GM18505 (cell line): ENCODE measurements at regions not wholly inside any gene's neighbourhood (a gene's known extent, or its start where the extent isn't known, plus 50 kb on each side); places are given as distances from the start of the nearest gene placed in this dataset.

ENCODE experiments used
- ATAC-seq: cut with Tn5 transposase; IDR thresholded peaks from one replicate; pipeline ENCODE4 v1.9.1; 2021; ENCODE audit not compliant: unreplicated experiment
- POLR2A ChIP-seq: IDR thresholded peaks from 4 replicates; pipeline ENCODE4 v1.6.1; 2011; ENCODE audit warnings: borderline replicate concordance; ENCODE audit not compliant: insufficient read depth, insufficient read length; ENCODE audit errors: extremely low read depth

GRCh38 chr18:11324510-11324909 lies 175.1 kb upstream of the PIEZO2 start:
- ATAC-seq = no peak
- TF ChIP-seq POLR2A = no peak

- TF ChIP-seq POLR2A = no peak
- no peak for ATAC-seq
These were observed 174.0 kb upstream of the PIEZO2 start for GRCh38 chr18:11323359-11323819.

GRCh38 chr18:11322716-11323115 lies 173.3 kb upstream of the PIEZO2 start:
- no peak for ATAC-seq
- no peak for TF ChIP-seq POLR2A

GRCh38 chr18:11322006-11322405 lies 172.6 kb upstream of the PIEZO2 start:
- TF ChIP-seq POLR2A = no peak
- no peak for ATAC-seq

GRCh38 chr18:11320986-11321385 lies 171.6 kb upstream of the PIEZO2 start:
- ATAC-seq = no peak
- no peak for TF ChIP-seq POLR2A

GRCh38 chr18:11316546-11316945 lies 167.2 kb upstream of the PIEZO2 start:
- TF ChIP-seq POLR2A = no peak
- ATAC-seq = no peak

GRCh38 chr18:11310476-11311086 lies 161.2 kb upstream of the PIEZO2 start:
- no peak for TF ChIP-seq POLR2A
- no peak for ATAC-seq

- no peak for TF ChIP-seq POLR2A
- ATAC-seq = no peak
These were observed 159.8 kb upstream of the PIEZO2 start for GRCh38 chr18:11309172-11309571.

GRCh38 chr18:11308499-11308898 lies 159.1 kb upstream of the PIEZO2 start:
- no peak for TF ChIP-seq POLR2A
- no peak for ATAC-seq

- no peak for TF ChIP-seq POLR2A
- ATAC-seq = no peak
These were observed 158.3 kb upstream of the PIEZO2 start for GRCh38 chr18:11307716-11308115.

- TF ChIP-seq POLR2A = no peak
- ATAC-seq = no peak
These were observed 156.1 kb upstream of the PIEZO2 start for GRCh38 chr18:11305507-11305906.

GRCh38 chr18:11304928-11305327 lies 155.6 kb upstream of the PIEZO2 start:
- no peak for ATAC-seq
- TF ChIP-seq POLR2A = no peak

GRCh38 chr18:11296946-11297345 lies 147.6 kb upstream of the PIEZO2 start:
- no peak for ATAC-seq
- no peak for TF ChIP-seq POLR2A

GRCh38 chr18:11293794-11294193 lies 144.4 kb upstream of the PIEZO2 start:
- no peak for TF ChIP-seq POLR2A
- no peak for ATAC-seq

GRCh38 chr18:11290786-11291185 lies 141.4 kb upstream of the PIEZO2 start:
- TF ChIP-seq POLR2A = no peak
- ATAC-seq = no peak
